ENCODE measurements at regions not wholly inside any gene's neighbourhood (a gene's known extent, or its start where the extent isn't known, plus 50 kb on each side); places are given as distances from the start of the nearest gene placed in this dataset.
"Not testable (repeated sequence)": the region's sequence is repeated elsewhere in the genome, so short reads cannot be mapped to it uniquely, and the experiment has no call there.

DNA sequence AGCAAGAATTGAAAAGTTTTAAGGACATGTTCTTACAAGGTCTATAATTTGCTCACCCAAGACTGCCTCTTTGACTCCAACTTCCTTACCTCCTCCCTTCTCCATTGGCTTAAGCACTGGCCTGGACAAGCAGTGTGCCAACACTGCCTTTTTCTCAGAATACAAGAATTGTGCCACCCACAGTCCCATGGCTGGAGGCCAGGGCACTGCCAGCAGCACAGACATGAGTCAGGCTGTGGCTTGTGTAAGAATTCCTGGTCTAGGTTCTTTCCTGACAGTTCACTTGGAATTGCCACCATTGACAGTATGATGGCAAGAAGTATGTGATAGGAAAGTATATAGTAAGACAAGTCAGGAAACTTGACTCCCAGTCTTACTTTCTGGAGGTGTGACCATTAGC lies 202.7 kb upstream of the MARCKS start:
- peak; percentile 71 for DNase-seq

- DNase-seq: no peak
These were observed 201.4 kb upstream of the MARCKS start for GRCh38 chr6:113655761-113656160.

DNA sequence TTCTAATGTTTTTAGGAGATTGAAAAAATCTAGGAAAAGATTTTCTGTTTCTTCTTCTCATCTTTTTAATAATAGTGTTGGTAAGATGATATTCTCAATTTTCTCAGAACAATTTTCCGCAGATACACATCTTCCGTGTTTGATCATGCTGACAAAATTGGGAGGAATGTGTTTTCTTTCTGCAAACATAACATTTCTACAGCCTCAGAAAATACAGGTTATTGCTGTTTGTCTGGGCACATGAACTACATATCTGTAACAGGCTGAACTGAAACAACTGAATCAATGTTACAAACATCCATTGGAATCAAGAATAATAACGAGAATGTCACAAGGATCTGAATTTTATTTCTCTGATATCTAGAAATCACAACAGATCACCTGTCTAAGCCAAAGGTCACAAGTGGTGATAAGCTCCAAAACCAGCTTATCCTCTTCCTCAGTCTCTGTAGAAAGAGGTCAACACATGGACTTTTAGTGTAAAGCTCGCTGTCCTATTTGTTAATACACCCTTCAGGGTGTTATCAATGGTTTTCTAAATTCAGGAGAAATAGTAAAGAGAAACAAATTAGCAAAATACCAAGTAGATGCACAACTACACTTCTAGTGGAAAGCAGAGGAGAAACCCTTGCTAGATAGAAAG lies 197.3 kb upstream of the MARCKS start:
- no peak for DNase-seq

DNA sequence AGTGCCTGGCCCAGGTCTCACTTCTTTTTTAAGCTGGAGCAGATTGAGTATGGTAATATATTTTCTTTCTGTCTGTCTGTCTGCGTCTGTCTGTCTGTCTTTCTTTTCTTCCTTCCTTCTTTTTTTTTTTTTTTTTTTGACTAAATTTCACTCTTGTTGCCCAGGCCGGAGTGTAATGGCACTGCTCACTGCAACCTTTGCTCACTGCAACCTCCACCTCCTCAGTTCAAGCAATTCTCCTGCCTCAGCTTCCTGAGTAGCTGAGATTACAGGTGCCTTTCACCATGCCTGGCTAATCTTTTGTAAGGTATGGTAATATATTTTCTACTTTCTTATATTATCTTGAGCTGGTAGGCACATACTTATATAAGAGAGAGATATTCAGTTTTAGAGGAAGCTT lies 196.3 kb upstream of the MARCKS start:
- no peak for DNase-seq

DNA sequence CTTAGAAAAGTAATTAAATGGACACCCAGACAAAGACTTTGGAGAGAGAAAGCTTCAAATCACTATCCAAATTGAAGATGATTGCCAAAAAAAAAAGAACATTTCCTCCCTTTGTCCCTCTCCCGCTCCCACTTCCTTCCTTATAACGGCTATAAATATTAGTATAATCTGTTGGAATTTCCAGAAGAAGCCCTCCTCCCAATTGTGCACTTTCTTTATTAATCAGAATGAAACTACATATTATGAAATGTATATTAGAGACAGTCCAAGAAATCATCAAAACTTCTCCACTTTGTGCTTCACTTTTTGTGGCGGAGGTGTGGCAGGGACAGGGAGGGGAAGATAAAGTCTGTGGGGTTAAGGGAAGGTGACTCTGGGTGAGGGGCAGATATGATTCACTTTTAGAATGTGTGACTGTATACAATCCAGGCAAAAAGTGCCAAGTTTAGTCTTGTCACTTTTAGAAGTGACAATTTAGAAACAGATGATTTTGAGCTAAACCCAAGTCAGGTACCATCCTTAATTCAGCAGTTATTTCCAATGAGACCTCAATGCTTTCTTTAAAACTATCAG lies 195.0 kb upstream of the MARCKS start:
- DNase-seq: no peak

GRCh38 chr6:113662688-113663333 lies 194.3 kb upstream of the MARCKS start:
- no peak for DNase-seq

DNA sequence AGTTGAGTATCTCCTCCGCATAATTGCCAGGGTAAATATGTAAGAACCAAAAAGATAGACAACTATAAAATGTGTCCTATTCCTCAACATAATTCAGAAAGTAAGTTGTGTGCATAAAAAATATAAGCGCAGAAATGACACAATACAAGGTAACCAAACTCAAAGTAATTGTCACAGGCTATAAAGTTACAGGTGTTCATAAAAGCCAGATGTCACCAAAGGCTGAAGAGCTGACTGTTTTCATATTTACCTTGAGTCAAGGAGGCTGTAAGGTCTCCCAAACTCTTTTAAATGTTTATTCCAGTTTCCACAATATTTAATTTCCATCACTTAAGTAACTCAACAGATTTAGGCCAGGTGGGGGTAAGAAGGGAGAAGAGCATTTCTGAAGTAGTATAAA lies 192.2 kb upstream of the MARCKS start:
- DNase-seq: no peak

GRCh38 chr6:113668641-113669408 lies 188.3 kb upstream of the MARCKS start:
- no peak for DNase-seq

DNA sequence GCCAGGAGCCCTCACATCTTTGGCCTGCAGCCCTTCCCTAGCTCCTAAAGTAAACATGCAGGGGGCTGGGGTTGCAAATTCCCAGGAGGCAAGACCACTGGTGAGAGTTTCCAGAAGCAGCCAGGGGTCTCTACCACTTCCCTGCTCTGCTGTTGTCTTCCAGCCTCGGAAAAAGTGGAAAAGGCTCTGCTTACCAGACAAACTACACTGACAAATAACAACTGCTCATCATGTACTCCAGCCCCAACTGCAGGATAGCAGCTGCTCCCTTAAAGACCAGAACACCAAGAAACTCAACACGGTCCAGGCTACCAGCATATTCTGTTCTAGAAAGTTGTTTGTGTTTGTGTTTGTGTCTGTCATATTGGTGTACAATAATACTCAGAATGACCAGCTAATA lies 187.5 kb upstream of the MARCKS start:
- no peak for DNase-seq

DNA sequence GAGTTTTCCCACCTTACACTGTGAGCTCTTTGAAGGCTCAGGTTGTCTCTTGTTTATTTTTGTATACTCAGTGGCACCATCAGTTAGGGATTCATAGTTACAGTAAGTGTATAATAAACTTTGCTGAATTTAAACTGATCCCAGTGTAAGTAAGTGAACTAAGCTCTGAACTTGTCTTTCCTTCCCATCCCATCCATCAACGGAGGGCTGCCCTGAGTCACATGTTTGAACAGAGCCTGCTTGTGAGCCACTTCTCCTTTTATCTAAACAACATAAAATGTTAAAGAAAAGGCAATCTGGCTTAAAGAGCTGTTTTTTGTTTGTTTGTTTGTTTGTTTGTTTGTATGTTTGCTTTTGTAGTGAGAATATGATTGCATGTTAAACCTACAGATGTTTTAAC lies 185.7 kb upstream of the MARCKS start:
- DNase-seq: no peak

DNA sequence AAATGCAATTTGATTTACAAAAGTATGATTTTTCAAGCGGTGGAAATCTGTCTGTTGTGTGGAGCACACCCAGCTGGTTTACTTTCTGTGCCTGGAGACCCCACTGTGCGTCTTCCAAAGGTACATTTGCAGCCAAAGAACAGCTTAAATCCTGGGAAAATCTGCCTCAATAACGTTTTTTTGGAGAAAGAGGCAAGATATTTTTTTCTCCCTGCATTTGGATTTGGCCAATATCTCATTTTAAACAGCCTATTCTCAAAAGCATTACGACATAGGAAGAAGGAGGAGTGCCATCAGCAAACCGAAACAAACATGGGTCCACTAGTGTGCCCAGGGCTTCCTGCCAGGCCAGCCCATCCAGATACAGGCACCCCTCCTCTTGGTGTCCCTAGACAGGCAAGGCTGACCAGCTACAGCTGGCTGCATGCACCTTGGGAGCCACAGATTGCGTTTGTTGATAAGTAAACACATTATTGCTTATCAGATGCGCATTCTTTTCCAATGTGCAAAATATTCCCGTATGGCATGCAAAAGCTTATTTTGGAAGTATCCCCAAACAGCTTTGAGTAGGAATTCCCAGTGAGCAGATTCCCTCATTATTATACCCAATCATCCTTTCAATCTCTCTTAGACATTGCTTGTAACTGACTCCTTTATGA lies 184.5 kb upstream of the MARCKS start:
- no peak for DNase-seq

DNA sequence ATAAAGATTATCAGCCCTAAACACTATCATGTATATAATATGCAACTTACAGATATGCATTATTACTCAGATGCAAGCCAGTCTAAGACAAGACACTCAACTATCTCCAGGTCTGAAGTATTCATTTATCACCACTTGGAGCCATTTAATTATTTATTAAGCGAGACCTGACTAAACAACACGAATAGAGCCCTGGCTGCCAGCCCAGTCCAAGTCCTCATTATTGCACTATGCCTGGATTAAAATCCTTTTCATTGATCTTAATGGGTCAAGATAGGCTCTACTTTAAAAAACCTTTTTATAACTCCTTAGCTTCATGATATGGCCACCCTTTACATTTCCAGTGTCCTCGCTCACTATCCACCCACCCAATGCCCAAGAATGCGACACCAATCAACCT lies 183.1 kb upstream of the MARCKS start:
- DNase-seq: no peak

DNA sequence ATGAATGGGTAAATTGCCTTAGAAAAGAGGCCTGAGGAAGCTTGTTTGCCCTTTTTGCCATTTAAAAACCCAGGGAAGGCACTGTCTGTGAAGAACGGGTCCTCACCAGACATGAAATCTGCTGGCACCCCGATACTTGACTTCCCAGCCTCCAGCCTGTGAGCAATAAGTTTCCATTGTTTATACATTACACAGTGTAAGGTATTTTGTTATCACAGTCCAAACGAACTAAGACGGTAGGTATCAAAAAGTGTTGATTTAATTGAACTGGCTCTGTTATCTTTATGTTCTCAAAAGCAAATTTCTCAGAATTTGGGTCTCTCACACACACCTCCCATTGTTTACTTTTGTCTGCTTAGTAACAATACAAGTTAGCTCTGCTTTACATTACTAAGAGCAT lies 181.1 kb upstream of the MARCKS start:
- no peak for DNase-seq

GRCh38 chr6:113676968-113677367 lies 180.2 kb upstream of the MARCKS start:
- DNase-seq: no peak

DNA sequence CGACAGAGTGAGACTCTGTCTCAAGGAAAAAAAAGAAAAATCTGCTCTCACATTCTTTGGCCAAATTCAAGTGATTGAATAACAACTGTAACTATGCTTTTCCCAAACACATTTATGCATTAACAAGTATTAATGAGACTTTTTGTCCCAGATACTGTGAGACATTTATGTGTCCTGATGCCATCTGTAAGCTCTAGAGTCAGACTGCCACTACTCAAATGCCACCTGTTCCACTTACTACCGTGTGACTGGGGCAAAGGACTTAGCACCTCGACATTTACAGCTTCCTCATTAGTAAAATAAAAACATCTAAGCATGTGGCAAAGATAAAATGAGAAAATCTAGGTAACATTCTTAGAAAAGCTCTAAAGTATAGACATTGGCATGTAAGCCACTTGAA lies 178.1 kb upstream of the MARCKS start:
- no peak for DNase-seq

GRCh38 chr6:113680301-113680700 lies 176.8 kb upstream of the MARCKS start:
- DNase-seq: no peak

GRCh38 chr6:113683968-113684367 lies 173.2 kb upstream of the MARCKS start:
- no peak for DNase-seq

- no peak for DNase-seq
These were observed 172.7 kb upstream of the MARCKS start for GRCh38 chr6:113684382-113684901.

- DNase-seq: no peak
These were observed 171.1 kb upstream of the MARCKS start for GRCh38 chr6:113686049-113686448.

- not testable (repeated sequence) for DNase-seq
These were observed 167.5 kb upstream of the MARCKS start for GRCh38 chr6:113689620-113690019.

DNA sequence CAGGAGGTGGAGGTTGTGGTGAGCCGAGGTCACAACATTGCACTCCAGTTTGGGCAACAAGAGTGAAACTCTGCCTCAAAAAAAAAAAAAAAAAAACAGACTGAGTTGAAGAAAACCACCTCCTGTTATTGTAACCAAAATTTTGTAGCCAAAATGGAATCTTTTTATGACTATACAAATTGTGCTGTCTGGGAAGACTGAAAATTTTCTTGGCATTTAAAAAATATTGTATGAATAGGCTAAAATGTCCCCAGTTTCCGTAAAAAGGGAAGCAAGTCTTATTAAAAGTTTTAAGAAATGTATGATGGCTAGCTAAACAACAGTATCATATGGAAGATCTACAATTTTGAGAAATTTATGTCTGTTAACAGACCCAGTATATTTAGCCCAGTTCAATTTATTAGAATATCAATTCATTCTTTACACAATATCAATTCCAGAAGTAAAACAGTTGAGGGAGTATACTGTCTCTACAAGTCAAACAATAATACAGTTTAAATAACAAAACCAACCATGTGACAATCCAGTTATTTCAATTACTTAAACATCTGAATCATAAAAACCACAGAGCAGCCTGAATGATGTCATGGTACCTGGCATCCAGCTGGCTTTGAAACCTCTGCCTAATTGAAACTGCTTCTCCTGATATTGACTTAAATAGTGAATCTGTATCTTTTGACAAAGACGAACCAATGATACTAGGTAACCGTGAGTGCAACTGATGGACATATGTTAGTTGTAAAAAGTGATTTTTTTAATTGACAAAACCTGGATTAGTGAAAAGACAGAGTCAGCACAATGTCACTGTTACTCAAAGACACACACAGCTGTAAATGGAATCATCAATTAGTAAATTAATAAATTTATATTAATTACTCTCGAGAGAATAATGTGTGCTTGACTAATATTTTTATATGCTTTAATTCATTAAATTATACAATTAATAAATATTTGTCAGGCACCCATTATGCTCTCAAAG lies 166.6 kb upstream of the MARCKS start:
- no peak for DNase-seq

- no peak for DNase-seq
These were observed 165.9 kb upstream of the MARCKS start for GRCh38 chr6:113691260-113691656.
